Endothelial cell of umbilical vein (primary cell): ENCODE measurements at regions not wholly inside any gene's neighbourhood (a gene's known extent, or its start where the extent isn't known, plus 50 kb on each side); places are given as distances from the start of the nearest gene placed in this dataset.

Experiments used
- BruUV-seq: library from RNA; stranded (reverse); fragments of 400-500 nt; replicated peaks from 2 replicates; lab custom pipeline; 2021; lab: Mats Ljungman, UMichigan
- CTCF ChIA-PET: fragments of 300-600, 350-600 bp; sonication (Branson Sonifier 250); formaldehyde crosslinking; loops from one replicate; lab custom pipeline; 2021; ENCODE audit warnings: antibody characterized with exemption, inconsistent platforms; lab: Charles Lee
- POLR2A ChIA-PET: fragments of 300-600, 350-600 bp; sonication (Branson Sonifier 250); formaldehyde crosslinking; loops from one replicate; lab custom pipeline; 2021; ENCODE audit warnings: antibody characterized with exemption, inconsistent platforms; lab: Charles Lee
- DNase-seq: peaks from one replicate; pipeline ENCODE4 v3.0.0-alpha.2; 2011; ENCODE audit warnings: low read depth, low spot score
- FAIRE-seq: peaks from 2 replicates; lab custom pipeline; 2011; peaks lifted over from hg19 to GRCh38; lab: Jason Lieb, UNC
- H2AFZ ChIP-seq: 2 replicates; pipeline ENCODE4 v1.6.0; 2012; ENCODE audit warnings: low read depth, low read length, control low read depth, inconsistent platforms
- H3K27ac ChIP-seq: 2 replicates; pipeline ENCODE4 v1.5.1; 2011; ENCODE audit warnings: low read depth, mild to moderate bottlenecking, control low read depth, low read length, moderate library complexity; ENCODE audit not compliant: insufficient read depth
- H3K27me3 ChIP-seq, 2 experiments: 2 replicates each; pipeline versions ENCODE4 v1.6.0 to v1.6.1; 2011; ENCODE audit warnings: low read length in 2 of 2, mixed read lengths in 1 of 2; ENCODE audit not compliant: control insufficient read depth in 2 of 2, insufficient read depth in 2 of 2
- H3K36me3 ChIP-seq, 2 experiments: 2 replicates in 1 of 2; 3 replicates in 1 of 2; pipeline ENCODE4 v1.5.1; 2011; ENCODE audit warnings: low read length in 2 of 2, mild to moderate bottlenecking in 1 of 2, moderate library complexity in 1 of 2; ENCODE audit not compliant: control insufficient read depth in 2 of 2, insufficient read depth in 2 of 2; ENCODE audit errors: extremely low read depth in 1 of 2
- H3K4me1 ChIP-seq: 3 replicates; pipeline ENCODE4 v1.5.1; 2011; ENCODE audit warnings: mild to moderate bottlenecking, low read length; ENCODE audit not compliant: control insufficient read depth, insufficient read depth; ENCODE audit errors: extremely low read depth
- H3K4me2 ChIP-seq: 2 replicates; pipeline ENCODE4 v1.6.1; 2011; ENCODE audit warnings: low read length, control low read depth, mixed read lengths; ENCODE audit not compliant: insufficient read depth
- H3K4me3 ChIP-seq, 3 experiments: fragments of 200-600 bp in 1 of 3; sonication (generic), shearing (Covaris generic) in 1 of 3; replicated peaks in 1 of 3; 2 replicates each; pipeline ENCODE4 v1.5.1; 2011 to 2016; ENCODE audit warnings: control low read depth in 3 of 3, low read length in 3 of 3, mild to moderate bottlenecking in 2 of 3, inconsistent platforms in 1 of 3, low read depth in 1 of 3, moderate library complexity in 1 of 3; ENCODE audit not compliant: insufficient read depth in 1 of 3
- H3K79me2 ChIP-seq: 2 replicates; pipeline ENCODE4 v1.6.0; 2012; ENCODE audit warnings: low read length, inconsistent platforms; ENCODE audit not compliant: control insufficient read depth, insufficient read depth
- H3K9ac ChIP-seq: replicated peaks from 2 replicates; pipeline ENCODE3; 2011; ENCODE audit warnings: low read length, control low read depth; ENCODE audit not compliant: insufficient read depth; ENCODE audit errors: extremely low read depth
- H3K9me1 ChIP-seq: replicated peaks from 3 replicates; pipeline ENCODE4 v1.6.0; 2011; ENCODE audit warnings: mild to moderate bottlenecking, low read length; ENCODE audit not compliant: control insufficient read depth, insufficient read depth; ENCODE audit errors: extremely low read depth
- H3K9me3 ChIP-seq: replicated peaks from 2 replicates; pipeline ENCODE4 v1.5.1; 2012; ENCODE audit warnings: low read length, inconsistent platforms; ENCODE audit not compliant: control insufficient read depth, insufficient read depth
- H4K20me1 ChIP-seq: replicated peaks from 2 replicates; pipeline ENCODE3; 2011; ENCODE audit warnings: mild to moderate bottlenecking, low read length; ENCODE audit not compliant: control insufficient read depth, insufficient read depth; ENCODE audit errors: extremely low read depth
- CTCF ChIP-seq, 2 donors: IDR thresholded peaks; 1 replicate in 1 of 2; 2 replicates in 1 of 2; pipeline ENCODE4 v1.5.1; 2011; ENCODE audit warnings: low read length in 2 of 2, mild to moderate bottlenecking in 2 of 2, moderate library complexity in 2 of 2, control low read depth in 1 of 2, inconsistent platforms in 1 of 2, low read depth in 1 of 2; ENCODE audit not compliant: insufficient read depth in 1 of 2; ENCODE audit errors: extremely low read depth in 1 of 2
- EZH2 ChIP-seq: IDR thresholded peaks from 2 replicates; pipeline ENCODE4 v1.6.1; 2012; ENCODE audit warnings: borderline replicate concordance, low read depth, mild to moderate bottlenecking, moderate library complexity, low read length, inconsistent platforms; ENCODE audit not compliant: severe bottlenecking
- FOS ChIP-seq: IDR thresholded peaks from 2 replicates; pipeline ENCODE4 v1.6.1; 2011; ENCODE audit warnings: mild to moderate bottlenecking, low read length, moderate library complexity, borderline replicate concordance; ENCODE audit not compliant: insufficient read depth
- GATA2 ChIP-seq: IDR thresholded peaks from 2 replicates; pipeline ENCODE4 v1.7.0; 2011; ENCODE audit warnings: low read depth, mild to moderate bottlenecking, moderate library complexity, mixed read lengths, low read length; ENCODE audit not compliant: insufficient read length, insufficient read depth
- JUN ChIP-seq: IDR thresholded peaks from 2 replicates; pipeline ENCODE4 v1.6.1; 2011; ENCODE audit warnings: borderline replicate concordance, low read depth; ENCODE audit not compliant: insufficient read length, insufficient read depth
- MAX ChIP-seq: IDR thresholded peaks from 2 replicates; pipeline ENCODE4 v1.6.1; 2011; ENCODE audit not compliant: insufficient read depth, insufficient read length
- MYC ChIP-seq: IDR thresholded peaks from one replicate; pipeline ENCODE4 v1.6.1; 2011; ENCODE audit warnings: mild to moderate bottlenecking, low read depth, low read length
- POLR2AphosphoS5 ChIP-seq: IDR thresholded peaks from 2 replicates; pipeline ENCODE4 v1.6.1; 2012; ENCODE audit warnings: low read depth, mild to moderate bottlenecking, control low read depth, low read length, moderate library complexity; ENCODE audit not compliant: insufficient read depth
- dilution Hi-C: fragments of 300-500 bp; cut with MboI; formaldehyde crosslinking; loops from one replicate; pipeline ENCODE4 v1.15.0; 2019; ENCODE audit warnings: low sequenced_read_pairs; ENCODE audit not compliant: extremely low pct_ligation_motif_present
- intact Hi-C: fragments of 100-400 bp; cut with micrococcal nuclease; formaldehyde crosslinking; loops from one replicate; pipeline ENCODE4 v1.10.0; 2022

- TF ChIP-seq MYC (no peak), POLR2AphosphoS5 (no peak), FOS (no peak), JUN (no peak), CTCF (IDR thresholded peaks at IDR 0.05; ENCODE audit: extremely low read depth in 1 of 2, insufficient read depth in 1 of 2, low read depth in 1 of 2, low read length in 2 of 2) (no peak)
- Histone ChIP-seq H3K27ac (no peak overlapping the region), H3K36me3 (no peaks in the 10 kb centered on the region), H3K4me3 (no peak overlapping the region), H3K4me2 (no peak overlapping the region), H3K9me1 (no peaks in the 10 kb centered on the region), H2AFZ (no peak overlapping the region), H4K20me1 (no peaks in the 10 kb centered on the region), H3K9me3 (no peaks in the 10 kb centered on the region), H3K79me2 (no peaks in the 10 kb centered on the region), H3K27me3 (no peaks in the 10 kb centered on the region), H3K9ac (no peak overlapping the region), H3K4me1 (no peaks in the 10 kb centered on the region)
- DNase-seq (peak; percentile 5), FAIRE-seq (no peak)
- dilution Hi-C loops: no loop called here
- CTCF ChIA-PET: no interaction called here
- BruUV-seq: no TSS peak
- intact Hi-C loops: no loop called here
- POLR2A ChIA-PET: no interaction called here
These were observed 236.2 kb downstream of the NNT start for GRCh38 chr5:43839218-43839617.

- H2AFZ ChIP-seq: no peak overlapping the region
- CTCF ChIA-PET: no interaction called here
- DNase-seq: no peak
- POLR2A ChIA-PET: no interaction called here
- no peaks in the 10 kb centered on the region for H3K36me3 ChIP-seq
- dilution Hi-C loops (no loop called here), intact Hi-C loops (no loop called here)
- no peaks in the 10 kb centered on the region for H3K4me1 ChIP-seq
- TF ChIP-seq JUN (no peak), FOS (no peak), GATA2 (no peak), MAX (no peak), CTCF (IDR thresholded peaks at IDR 0.05; ENCODE audit: extremely low read depth in 1 of 2, insufficient read depth in 1 of 2, low read depth in 1 of 2, low read length in 2 of 2) (no peak), EZH2 (no peak)
- H3K79me2 ChIP-seq: no peaks in the 10 kb centered on the region
- BruUV-seq: no TSS peak
- H3K4me2 ChIP-seq: no peak overlapping the region
- no peak for FAIRE-seq
- no peaks in the 10 kb centered on the region for H3K27me3 ChIP-seq
- no peak overlapping the region for H3K27ac ChIP-seq
- H3K9me3 ChIP-seq: no peaks in the 10 kb centered on the region
- no peak overlapping the region for H3K4me3 ChIP-seq
- no peak overlapping the region for H3K9ac ChIP-seq
- no peaks in the 10 kb centered on the region for H3K9me1 ChIP-seq
- no peaks in the 10 kb centered on the region for H4K20me1 ChIP-seq
These were observed 235.0 kb downstream of the NNT start for GRCh38 chr5:43837996-43838395.
